ENCODE measurements at regions not wholly inside any gene's neighbourhood (a gene's known extent, or its start where the extent isn't known, plus 50 kb on each side); places are given as distances from the start of the nearest gene placed in this dataset.

GRCh38 chr7:113774182-113774807 lies 144.5 kb downstream of the PPP1R3A start:
- TF ChIP-seq ZFP30 (CRISPR knock-in tag; IDR thresholded peaks at IDR 0.05) (no peak), ZFP3 (CRISPR knock-in tag; IDR thresholded peaks at IDR 0.05) (no peak), RARB (CRISPR knock-in tag; IDR thresholded peaks at IDR 0.05) (no peak), ESRRG (CRISPR knock-in tag; IDR thresholded peaks at IDR 0.05) (no peak), OSR1 (CRISPR knock-in tag; IDR thresholded peaks at IDR 0.05) (no peak), ARNTL (CRISPR knock-in tag; IDR thresholded peaks at IDR 0.05; ENCODE audit: borderline replicate concordance, low read depth) (no peak), CREB5 (CRISPR knock-in tag; IDR thresholded peaks at IDR 0.05; ENCODE audit: low read depth) (no peak), TCF4 (CRISPR knock-in tag; IDR thresholded peaks at IDR 0.05; ENCODE audit: borderline replicate concordance) (no peak)
- TF ChIP-seq, protein P1, sequence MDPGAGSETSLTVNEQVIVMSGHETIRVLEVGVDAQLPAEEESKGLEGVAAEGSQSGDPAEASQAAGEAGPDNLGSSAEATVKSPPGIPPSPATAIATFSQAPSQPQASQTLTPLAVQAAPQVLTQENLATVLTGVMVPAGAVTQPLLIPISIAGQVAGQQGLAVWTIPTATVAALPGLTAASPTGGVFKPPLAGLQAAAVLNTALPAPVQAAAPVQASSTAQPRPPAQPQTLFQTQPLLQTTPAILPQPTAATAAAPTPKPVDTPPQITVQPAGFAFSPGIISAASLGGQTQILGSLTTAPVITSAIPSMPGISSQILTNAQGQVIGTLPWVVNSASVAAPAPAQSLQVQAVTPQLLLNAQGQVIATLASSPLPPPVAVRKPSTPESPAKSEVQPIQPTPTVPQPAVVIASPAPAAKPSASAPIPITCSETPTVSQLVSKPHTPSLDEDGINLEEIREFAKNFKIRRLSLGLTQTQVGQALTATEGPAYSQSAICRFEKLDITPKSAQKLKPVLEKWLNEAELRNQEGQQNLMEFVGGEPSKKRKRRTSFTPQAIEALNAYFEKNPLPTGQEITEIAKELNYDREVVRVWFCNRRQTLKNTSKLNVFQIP (CRISPR knock-in tag; IDR thresholded peaks at IDR 0.05; ENCODE audit: borderline replicate concordance, low read depth) = no peak
